K562 (cell line): ENCODE measurements at regions not wholly inside any gene's neighbourhood (a gene's known extent, or its start where the extent isn't known, plus 50 kb on each side); places are given as distances from the start of the nearest gene placed in this dataset.

Experiments used
- KLF1 ChIP-seq: fragments of 450-650 bp; IDR thresholded peaks from 2 replicates; pipeline ENCODE4 v1.6.1; 2016; ENCODE audit warnings: missing genetic modification characterization, missing compliant biosample characterization
- POLR2A ChIP-seq: fragments of 450-650 bp; conservative IDR thresholded peaks from 2 replicates; pipeline ENCODE4 v1.6.1; 2016
- STAG1 ChIP-seq: sonication (generic); formaldehyde crosslinking; IDR thresholded peaks from 2 replicates; pipeline ENCODE4 v1.5.0; 2020; ENCODE audit warnings: missing genetic modification reagents, borderline replicate concordance
- STAT5A ChIP-seq: IDR thresholded peaks from 2 replicates; pipeline ENCODE4 v1.6.1; 2012; ENCODE audit warnings: low read length, inconsistent platforms, borderline replicate concordance
- ZNF318 ChIP-seq, 2 experiments: fragments of 450-650 bp; IDR thresholded peaks; 2 replicates each; pipeline ENCODE4 v1.6.1; 2016; ENCODE audit warnings: mild to moderate bottlenecking in 2 of 2, borderline replicate concordance in 1 of 2, low read depth in 1 of 2, moderate library complexity in 1 of 2
- TF ChIP-seq, protein P1 (sequence below): sonication (generic); formaldehyde crosslinking; IDR thresholded peaks from 2 replicates; pipeline ENCODE4 v1.8.1; 2022; ENCODE audit warnings: missing genetic modification reagents
- TF ChIP-seq, protein P2 (sequence below), 2 experiments: IDR thresholded peaks; 2 replicates each; pipeline ENCODE4 v1.6.1; 2011; ENCODE audit warnings: borderline replicate concordance in 1 of 2, control low read depth in 1 of 2, low read depth in 1 of 2, low read length in 1 of 2, mild to moderate bottlenecking in 1 of 2, mixed read lengths in 1 of 2, moderate library complexity in 1 of 2; ENCODE audit not compliant: insufficient read depth in 1 of 2, insufficient read length in 1 of 2, poor library complexity in 1 of 2, severe bottlenecking in 1 of 2; ENCODE audit errors: extremely low read depth in 1 of 2

- TF ChIP-seq STAT5A (no peak), ZNF318 (IDR thresholded peaks at IDR 0.05; ENCODE audit: borderline replicate concordance in 1 of 2, low read depth in 1 of 2) (no peak), STAG1 (no peak), POLR2A (no peak), KLF1 (no peak)
- TF ChIP-seq, protein P1, sequence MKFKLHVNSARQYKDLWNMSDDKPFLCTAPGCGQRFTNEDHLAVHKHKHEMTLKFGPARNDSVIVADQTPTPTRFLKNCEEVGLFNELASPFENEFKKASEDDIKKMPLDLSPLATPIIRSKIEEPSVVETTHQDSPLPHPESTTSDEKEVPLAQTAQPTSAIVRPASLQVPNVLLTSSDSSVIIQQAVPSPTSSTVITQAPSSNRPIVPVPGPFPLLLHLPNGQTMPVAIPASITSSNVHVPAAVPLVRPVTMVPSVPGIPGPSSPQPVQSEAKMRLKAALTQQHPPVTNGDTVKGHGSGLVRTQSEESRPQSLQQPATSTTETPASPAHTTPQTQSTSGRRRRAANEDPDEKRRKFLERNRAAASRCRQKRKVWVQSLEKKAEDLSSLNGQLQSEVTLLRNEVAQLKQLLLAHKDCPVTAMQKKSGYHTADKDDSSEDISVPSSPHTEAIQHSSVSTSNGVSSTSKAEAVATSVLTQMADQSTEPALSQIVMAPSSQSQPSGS (CRISPR knock-in tag), result no peak
- TF ChIP-seq, protein P2, sequence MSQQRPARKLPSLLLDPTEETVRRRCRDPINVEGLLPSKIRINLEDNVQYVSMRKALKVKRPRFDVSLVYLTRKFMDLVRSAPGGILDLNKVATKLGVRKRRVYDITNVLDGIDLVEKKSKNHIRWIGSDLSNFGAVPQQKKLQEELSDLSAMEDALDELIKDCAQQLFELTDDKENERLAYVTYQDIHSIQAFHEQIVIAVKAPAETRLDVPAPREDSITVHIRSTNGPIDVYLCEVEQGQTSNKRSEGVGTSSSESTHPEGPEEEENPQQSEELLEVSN (IDR thresholded peaks at IDR 0.05; ENCODE audit: borderline replicate concordance in 1 of 2, extremely low read depth in 1 of 2, insufficient read depth in 1 of 2, insufficient read length in 1 of 2, low read depth in 1 of 2, low read length in 1 of 2, poor library complexity in 1 of 2, severe bottlenecking in 1 of 2), result no peak
Measured at GRCh38 chr1:93014168-93014567, 52.9 kb upstream of the DIPK1A start.
